ENCODE measurements at regions not wholly inside any gene's neighbourhood (a gene's known extent, or its start where the extent isn't known, plus 50 kb on each side); places are given as distances from the start of the nearest gene placed in this dataset.

DNA sequence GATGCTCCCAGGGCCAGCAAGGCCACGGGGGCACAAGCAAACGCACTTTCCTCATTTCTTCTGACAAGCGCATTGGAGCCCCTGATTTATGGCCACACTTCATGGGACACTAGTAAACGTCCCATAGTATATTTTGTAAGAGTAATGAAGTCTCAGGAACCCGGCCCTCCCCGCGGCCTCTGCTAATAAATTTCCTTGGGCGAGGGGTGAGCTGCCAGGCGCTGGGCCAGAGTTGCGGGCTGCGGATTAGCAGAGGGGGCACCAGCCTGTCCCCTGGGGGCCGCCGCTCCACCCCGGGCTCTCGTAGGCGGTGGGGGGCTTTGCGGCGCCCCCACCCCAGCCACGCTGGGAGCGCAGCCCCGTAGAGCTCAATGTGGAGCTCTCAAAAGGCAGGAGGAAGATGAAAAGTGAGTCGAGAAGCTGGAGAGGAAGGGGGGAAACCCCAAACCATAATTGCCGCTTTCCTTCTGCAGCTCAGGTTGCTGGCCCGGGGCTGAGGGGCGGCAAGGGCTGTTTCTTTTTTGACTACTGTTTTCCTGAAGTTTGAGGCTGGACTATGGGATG, 173.6 kb downstream of the CDC5L start:
- DNase-seq, result no peak

DNA sequence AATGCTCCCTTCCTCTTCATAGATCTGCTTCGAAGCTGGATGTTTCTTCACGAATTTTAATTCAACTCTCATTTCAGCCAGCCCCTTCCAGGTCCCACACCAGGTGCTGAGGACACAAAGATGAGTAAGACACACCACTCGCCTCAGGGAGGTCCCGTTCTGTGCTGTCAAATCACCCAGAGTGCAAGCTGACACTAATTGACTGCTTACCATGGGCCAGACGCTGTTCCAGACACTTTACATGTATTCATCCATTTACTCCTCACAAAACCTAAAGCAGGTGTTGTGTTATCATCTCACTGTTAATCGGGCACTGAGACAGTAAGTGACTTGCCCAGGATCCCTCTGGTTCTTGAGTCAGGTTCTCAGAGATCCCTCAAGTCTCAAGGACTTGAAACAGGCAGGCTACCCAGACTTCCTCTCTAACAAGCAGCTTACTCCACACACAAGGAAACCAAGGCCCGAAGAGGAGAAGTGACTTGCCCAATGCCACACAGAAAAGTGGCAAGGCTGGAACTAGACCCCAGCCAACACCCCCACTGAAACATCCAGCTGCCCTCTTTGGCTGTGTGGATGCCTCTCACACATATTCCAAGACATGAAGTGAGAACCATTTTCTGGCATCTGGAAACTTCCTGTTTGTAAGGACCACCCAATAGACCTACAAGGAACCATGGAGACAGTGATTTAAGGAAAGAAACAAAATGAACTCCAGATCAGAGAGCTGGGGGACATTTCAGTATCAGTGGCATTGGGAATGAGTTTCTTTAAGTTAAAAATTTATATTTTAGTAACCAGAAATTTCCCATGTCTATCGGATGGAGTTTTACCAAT, 174.5 kb downstream of the CDC5L start:
- DNase-seq, result no peak

DNA sequence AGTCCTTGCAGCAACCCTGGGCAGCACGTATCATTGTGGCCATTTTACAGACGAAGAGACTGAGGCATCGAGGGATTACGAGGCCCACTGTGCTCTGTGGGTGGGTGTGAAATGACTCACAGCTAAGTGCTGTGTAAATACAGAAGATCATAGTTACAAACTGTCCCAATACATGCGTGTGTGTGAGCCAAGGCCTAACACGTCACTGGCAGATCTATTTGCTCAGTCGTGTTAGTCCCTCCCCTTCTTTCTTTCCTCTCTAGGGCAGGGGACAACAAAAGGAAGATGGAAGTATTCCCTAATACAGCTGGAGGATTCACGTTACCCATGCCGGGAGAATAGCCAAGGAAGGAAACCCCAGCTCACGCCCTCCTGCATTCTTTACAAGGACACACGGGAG, 175.9 kb downstream of the CDC5L start:
- DNase-seq, result peak; percentile 49

DNA sequence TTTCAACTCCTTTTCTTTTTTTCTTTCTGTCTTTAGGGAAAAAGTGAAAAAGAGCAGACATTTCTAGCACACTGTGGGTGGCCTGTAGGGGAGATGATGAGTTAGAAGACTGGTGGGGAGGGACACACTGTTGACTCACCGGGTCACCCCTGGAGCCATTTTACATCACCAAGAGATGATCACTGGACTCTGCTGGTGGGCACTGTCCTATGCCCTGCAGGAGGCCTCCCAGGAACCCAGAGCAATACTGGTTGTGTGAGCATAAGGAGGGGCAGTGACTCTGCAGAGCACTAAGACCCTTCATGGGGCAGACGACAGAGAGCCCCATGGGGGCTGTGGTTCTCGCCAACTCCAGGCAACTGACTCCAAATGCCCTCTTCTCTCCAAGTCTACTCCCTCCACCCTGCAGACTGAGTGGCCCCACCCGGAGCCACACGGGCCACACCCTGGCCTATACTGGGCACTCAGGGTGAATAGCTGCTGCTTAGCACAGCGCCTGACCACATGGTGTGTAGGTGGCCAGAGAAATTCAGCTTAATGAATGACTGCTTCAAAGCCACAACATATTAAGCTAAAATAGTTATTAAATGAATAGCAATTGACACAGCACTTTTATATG, 177.5 kb downstream of the CDC5L start:
- DNase-seq, result no peak

DNA sequence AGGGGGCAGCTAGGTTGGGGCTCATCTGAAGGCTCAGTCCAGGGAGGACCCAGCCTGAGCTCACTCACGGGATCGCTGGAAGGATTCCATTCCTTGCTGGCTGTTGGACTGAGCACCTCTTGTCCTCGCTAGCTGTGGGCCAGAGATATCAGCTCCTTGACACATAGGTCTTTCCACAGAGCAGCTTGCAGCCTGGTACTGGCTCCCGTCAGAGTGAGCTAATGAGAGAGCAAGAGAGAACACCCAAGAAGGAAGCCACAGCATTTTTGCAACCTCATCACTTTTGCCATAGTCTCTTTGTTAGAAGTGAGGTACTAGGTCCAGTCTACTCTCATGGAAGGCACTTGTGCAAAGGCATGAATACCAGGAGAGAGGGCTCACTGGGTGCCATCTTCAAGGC, 179.9 kb downstream of the CDC5L start:
- DNase-seq, result no peak

DNA sequence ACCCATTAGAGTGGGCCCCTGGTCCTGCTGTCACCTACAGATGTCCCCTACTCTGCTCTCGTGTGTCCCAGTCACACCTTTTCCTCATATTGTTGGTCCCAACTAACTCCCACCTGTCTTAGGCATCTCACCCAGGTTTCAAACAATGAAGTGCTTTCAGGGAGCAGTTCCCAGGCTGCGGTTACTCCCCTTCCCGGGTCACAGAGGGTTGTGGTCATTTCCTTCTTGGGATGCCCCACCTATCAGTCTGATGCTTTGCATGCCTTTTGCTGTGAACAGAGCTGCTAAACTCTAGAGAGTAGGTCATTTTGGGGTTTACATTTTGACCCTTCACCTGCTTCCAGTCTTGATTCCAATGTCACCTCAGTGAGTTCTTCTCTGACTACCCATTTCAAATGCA, 181.6 kb downstream of the CDC5L start:
- DNase-seq, result no peak

DNA sequence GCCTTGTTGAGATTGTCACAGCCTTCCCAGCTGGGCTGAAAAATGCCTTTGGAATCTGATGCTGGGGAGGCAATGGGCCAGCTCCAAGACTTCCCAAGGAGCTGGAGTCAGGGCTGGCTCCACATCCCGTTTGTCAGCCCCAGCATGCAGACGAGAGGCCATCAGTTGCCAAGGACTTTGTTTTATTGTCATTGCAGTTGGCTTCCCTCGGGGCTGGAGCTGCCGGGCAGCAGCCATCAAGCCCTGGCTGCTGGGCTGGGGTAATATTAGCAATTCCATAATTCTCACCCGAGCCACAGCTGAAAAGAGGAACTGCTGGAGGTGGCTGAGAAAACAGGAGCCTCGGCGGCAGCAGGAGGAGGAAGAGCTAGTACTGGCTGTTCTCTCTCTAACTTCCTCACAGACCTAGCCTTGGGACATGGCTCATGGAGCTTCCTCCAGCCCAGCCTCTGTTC, 182.5 kb downstream of the CDC5L start:
- no peak for DNase-seq

DNA sequence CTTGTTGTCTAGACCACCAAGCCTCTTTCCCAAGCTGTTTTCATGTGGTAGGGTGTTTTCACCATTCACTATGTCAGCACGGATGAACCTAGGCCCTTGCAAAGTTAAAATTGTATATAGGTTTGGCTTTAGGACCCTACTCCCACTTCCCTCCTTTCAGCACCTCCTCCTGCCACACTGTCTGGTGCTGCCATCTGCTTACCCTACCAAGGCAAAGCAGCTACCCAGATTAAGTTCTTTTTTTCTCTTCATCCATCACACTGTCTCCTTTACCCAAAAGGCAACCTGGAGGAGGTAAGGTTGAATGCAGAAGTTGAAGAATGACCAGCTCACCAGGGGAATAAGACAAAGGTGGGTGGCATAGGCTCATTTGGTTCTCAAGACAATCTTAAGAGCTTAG, 184.0 kb downstream of the CDC5L start:
- DNase-seq, result no peak

DNA sequence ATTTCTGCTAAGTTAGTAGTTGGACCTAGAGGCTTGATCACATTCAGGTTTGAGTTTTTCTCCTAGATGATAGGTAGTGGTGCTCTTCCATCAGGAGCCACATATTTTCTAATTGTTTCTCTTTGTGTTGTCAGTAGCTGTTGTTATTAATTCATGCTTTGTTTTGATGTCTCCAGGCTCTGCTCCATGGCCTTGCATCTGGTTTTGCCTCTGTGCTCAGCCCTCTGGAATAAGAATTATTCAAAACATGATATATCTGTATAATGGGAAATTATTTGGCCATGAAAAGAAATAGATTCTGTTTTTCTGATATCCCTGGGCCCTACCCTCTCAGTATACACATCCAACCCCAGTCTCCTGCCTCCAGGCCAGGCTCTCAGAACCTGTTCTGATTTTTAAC, 184.8 kb downstream of the CDC5L start:
- DNase-seq, result no peak

DNA sequence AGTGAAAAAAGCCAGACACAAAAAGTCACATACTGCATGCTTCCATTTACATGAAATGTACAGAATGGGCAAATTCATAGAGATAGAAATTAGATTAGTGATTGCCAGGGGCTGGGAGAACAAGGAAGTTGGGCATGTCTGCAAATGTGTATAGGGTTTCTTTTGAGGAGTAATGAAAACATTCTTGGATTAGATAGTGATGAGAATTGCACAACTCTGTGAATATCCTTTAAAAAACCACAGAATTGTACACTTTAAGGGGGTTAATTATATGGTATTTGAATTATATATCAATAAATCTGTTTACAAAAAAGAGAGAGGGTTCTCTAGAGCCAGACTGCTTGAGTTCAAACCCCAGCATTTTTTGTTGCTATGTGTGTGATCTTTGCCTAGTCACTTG, 188.1 kb downstream of the CDC5L start:
- no peak for DNase-seq

DNA sequence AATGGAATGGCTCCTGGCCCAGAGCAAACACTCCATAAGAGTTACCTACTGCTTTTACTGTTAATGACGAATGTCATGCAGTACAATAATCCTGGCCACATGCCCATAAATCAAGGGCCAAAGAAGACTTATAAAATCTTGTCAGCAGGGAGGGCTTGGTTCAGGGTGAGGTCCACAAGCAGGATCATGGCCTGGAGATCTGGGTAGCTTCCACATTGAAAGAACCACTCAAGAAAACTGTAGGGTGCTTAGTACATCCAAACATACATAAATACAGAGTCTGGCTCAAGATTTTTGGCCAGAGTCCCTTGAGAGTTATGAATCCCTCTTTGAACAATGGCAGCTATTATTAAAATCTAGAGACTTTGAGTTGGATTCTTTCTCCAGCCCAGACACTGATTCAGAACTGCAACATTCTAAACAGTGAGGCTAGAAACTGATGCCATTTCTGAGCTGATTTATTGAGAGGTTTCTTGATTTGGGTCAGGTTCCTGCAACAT, 188.7 kb downstream of the CDC5L start:
- no peak for DNase-seq

DNA sequence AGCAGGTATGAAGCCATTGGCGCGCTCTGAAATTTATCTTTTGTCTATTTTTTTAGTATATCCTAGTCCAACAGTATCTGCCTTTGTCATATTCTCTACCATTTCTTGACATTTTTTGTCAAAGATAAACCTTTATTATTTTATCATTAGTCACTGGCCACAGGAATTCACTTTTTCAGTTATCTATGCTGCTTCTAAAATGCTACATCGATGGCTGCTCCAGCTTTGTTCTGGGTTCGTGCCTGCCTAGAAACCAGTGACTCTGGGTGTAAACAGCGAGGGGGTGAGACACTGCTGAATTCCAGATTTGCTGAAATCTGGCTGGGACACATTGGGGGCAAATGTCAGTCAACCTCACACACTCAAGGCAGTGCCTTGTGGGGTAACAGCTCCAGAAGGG, 193.4 kb downstream of the CDC5L start:
- DNase-seq, result no peak

DNA sequence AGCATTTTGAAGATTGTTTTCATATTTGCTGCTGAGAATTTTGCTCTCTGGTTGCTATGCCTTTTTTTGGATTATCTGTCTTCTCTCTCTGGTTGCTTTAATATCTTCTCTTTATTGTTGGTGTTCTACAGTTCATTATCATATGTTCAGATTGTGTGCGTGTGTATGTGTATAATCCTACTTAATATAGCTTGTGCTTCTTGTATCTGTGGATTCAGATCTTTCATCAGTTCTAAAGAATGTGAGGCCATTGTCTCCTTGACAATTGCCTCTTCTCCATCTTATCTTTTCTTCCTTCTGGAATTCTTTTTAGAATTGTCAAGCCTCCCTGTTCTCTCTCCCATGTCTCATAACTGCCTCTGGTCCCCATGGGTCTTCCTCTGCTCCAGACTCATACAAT, 195.4 kb downstream of the CDC5L start:
- DNase-seq, result no peak

DNA sequence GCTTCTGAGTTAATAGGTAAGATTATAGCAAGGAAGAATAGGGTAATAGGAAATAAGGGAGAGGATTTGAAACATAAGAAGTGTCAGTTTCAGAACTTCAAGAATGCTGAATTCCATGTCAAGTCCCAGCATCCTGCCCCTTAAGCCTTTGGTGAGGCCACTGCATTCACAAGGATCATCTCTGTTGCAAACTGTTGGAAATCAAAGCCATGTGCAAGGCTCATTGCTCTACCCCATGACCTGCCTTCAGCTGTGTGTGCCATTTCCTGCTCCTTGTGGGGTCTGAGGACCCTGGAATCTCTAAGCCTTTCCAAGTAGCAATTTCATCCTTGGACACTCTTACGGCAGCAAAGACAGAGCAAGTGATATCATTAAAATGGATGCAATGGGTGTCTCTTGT, 203.0 kb downstream of the CDC5L start:
- DNase-seq, result no peak

DNA sequence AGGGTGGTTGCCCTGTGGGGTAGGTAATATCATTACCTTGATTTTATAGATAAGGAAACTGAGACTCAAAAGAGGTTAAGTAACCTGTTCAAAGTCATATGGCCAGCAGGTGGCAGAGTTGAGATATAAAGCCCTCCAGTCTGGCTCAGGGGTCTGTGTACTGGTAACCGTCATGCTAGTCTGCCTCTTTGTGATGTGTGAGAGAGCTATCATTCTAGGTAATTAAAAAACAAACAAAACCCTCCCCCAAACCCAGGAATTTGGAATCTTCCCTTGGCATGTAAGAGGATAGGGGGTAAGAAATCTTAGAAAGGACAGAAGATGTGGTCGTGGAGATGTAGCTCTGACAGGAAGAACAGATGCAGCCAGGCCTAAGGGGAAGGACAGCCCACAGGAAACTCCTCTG, 206.0 kb downstream of the CDC5L start:
- peak; percentile 67 for DNase-seq

DNA sequence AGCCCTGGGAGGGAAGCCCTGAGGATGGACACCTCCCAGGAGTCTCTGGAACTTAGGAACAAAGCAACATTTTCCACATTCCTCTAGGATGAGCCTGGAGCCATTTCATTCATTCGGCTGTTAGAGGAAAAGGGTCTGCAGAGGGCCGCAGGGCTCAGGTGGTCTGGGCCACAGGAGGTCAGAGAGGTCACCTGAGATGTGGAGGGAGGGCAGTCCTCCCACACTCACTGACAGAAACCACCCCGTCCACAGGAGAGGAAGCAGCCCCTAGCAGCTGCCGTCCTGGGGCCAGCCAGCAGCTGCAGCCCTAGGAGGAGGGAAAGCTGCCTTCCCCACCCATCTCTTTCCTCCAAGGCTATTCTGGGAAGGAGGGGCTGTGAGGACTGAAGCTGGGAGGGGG, 207.0 kb downstream of the CDC5L start:
- no peak for DNase-seq

DNA sequence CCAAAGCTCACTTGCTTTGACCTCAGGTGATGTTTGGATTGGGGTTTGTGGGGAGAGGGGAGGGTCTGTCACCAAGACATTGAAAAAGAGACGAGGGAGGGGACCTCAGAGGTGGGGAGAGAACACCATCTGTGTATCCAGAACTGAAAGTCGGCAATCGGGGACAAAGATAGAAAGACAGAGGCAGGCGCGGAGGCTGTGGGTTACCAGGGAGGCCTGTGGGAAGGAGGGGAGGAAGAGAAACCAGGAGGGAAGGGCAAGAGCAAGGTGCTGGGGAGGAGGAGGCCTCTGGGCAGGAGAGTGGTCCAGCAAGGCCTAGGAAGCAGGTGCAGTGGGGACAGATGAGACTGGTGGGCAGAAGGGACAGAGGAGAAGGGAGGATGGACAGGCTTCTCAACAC, 211.2 kb downstream of the CDC5L start:
- no peak for DNase-seq

DNA sequence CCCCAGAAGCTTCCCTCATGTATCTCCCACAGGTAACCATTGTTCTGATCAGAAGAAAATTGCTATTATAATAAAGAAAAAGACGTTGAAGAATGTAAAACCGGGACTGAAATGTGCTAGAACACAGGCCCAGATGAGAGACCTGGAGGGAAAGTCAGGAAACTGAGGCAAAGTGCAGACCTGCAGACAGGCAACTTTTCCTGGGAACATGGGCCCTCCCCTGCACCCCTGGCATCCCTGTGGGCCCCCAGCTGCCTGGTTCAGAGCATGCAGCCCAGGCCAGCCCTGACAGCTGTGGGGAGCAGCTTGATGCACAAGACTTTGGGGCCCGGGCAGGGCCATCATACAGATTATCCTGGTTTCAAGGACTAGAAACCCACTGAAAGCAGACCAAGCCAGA, 212.2 kb downstream of the CDC5L start:
- DNase-seq, result no peak

DNA sequence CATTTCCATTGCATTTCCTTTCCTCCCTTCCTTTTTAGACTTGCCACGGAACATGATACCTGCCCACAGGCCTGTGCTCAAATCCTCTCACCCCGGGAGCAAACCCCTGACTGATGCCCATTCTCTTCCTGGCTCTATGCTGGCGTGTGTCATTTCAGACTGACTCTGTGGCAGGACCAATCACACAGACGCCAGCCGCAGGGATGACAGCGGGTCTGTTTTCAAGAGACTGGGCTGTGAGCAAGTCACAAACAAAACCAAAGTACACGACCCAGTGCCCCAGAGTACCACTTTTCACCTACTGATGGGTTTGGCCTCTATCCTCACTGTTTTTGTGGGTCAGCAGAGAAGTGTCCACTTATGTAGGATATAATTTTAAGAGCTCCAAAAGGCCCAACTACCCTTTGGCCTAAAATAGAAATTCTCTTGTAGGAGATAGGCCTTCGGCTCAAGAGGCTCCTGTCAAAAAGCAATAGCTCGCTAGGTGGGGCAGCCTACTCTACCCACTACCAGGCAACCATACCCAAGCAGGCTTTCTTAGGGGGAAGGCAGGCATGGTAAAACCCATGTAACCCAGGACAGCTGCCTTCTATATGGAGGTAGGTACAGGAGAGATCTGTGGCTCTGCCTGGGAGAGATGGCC, 215.7 kb downstream of the CDC5L start:
- no peak for DNase-seq

DNA sequence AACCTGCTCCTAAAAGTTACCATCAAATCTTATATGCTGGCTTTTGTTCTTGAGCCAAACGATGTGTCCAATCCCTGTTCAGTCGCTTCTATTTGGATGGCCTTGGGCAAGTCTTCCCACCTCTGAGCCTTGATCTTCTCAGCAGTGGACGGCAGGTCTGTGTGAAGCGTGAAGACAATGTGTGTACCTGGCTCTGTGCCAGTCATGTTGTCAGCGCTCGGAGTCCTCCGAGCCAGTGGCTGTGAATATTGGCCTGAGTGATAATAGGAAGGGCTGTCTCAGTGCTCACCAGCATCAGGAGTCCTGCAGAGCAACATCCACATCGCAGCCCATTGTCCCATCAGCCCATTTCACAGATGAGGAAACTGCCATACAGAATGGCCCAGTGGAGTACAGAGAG, 219.0 kb downstream of the CDC5L start:
- no peak for DNase-seq

DNA sequence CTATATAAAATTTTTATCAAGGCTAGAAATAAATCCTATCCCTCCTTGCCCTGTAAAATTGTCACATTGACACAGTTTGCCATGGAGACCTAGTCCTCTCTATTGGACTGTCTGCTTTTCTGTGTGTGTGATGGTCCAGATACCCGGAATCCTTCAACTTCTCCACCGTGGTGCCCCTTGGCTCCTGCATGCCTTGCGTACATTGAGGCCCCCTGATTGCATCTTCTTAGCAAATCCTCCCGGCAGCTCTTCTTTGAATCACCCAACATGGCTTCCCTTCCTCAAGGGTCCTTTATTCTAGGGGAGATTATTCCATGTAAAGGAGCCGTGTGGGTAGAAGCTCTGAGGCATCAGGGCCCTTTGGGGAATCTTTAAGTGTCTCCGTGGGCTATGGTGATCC, 219.5 kb downstream of the CDC5L start:
- DNase-seq, result no peak

DNA sequence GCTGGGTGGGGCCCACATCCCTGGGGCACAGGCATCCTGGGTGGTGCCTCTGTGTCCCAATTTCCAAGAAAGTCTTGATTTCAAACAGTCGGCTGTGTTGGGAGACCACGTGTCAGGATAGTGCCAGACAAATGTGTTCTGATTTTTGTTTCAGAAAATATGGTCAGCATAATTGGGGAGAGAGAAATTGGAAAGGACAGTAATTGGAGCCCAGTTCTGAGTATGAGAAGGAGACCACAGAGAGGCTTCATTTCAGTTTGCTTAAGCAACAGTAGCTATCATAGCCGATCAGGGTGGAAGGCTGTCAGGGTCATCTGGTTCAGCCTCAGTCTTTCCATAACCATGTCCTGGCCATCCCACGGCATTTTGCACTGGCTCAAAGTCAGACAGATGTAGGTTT, 220.7 kb downstream of the CDC5L start:
- DNase-seq, result no peak

DNA sequence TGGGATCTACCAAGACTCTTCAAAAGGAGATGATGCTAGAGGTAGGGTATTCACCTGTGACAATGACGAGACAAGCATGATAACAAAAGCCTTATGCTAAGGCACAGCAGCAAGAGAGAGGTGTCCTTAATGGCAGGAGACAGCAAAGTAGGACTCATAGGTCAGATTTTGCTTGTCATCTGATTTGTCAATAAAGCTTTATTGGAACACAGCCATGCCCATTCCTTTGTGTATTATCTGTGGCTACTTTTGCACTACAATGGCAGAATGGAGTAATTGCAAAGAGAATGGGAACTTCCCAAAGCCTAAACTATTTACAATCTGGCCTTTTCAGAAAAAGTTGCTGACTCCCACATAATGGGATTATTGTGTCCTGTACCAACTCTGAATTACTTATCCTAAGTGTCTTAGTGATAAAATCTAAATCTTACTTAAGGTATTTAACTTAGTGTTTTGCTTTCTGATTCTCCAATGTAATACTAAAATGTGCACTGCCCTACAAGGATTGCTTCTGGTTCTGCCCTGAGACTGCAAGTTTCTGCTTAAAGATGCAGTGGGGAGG, 221.6 kb downstream of the CDC5L start:
- DNase-seq, result no peak
